Thyroid gland (tissue), 4 donors: ENCODE measurements at regions not wholly inside any gene's neighbourhood (a gene's known extent, or its start where the extent isn't known, plus 50 kb on each side); places are given as distances from the start of the nearest gene placed in this dataset.

Experiments used
- DNase-seq, 2 donors: peaks; one replicate each; pipeline ENCODE4 v3.0.0-alpha.2; 2019
- H3K27ac ChIP-seq, 3 donors: fragments of 200-600 bp; sonication (generic); 1 replicate in 2 of 3; 2 replicates in 1 of 3; pipeline ENCODE4 v1.5.1; 2016 to 2019; ENCODE audit warnings: mild to moderate bottlenecking in 1 of 3, moderate library complexity in 1 of 3
- H3K27me3 ChIP-seq: fragments of 200-600 bp; sonication (generic); one replicate; pipeline ENCODE4 v1.5.1; 2019
- H3K36me3 ChIP-seq, 2 donors: fragments of 200-600 bp; sonication (generic); one replicate each; pipeline ENCODE4 v1.5.1; 2016 to 2019
- H3K4me1 ChIP-seq, 2 donors: fragments of 200-600 bp; sonication (generic); one replicate each; pipeline ENCODE4 v1.5.1; 2017 to 2019
- H3K4me3 ChIP-seq, 3 donors: fragments of 200-600 bp; sonication (generic); replicated peaks in 1 of 3; 1 replicate in 2 of 3; 2 replicates in 1 of 3; pipeline ENCODE4 v1.5.1; 2016; ENCODE audit warnings: mild to moderate bottlenecking in 1 of 3
- H3K9me3 ChIP-seq: fragments of 200-600 bp; sonication (generic); one replicate; pipeline ENCODE4 v1.5.1; 2017
- POLR2A ChIP-seq, 2 donors: fragments of 450-650 bp; IDR thresholded peaks; one replicate each; pipeline ENCODE4 v1.6.1; 2017; ENCODE audit warnings: antibody characterized with exemption in 2 of 2, mild to moderate bottlenecking in 2 of 2, moderate library complexity in 1 of 2
- WGBS, 2 donors: methylation state at CpG; one replicate each; pipeline ENCODE4 v1.1.5; 2017; 5-methylcytosine and 5-hydroxymethylcytosine counted together
- intact Hi-C: fragments of 100-400 bp; cut with DNase I; formaldehyde crosslinking; loops from one replicate; pipeline ENCODE4 v1.15.1; 2023
- TF ChIP-seq, protein P1 (sequence below), 6 experiments: fragments of 200-600 bp in 3 of 6; fragments of 450-650 bp in 3 of 6; sonication (generic) in 3 of 6; IDR thresholded peaks; one replicate each; pipeline ENCODE4 v1.5.1; 2016 to 2019; ENCODE audit warnings: antibody characterized with exemption in 6 of 6, mild to moderate bottlenecking in 2 of 6, inconsistent platforms in 1 of 6, moderate library complexity in 1 of 6

DNA sequence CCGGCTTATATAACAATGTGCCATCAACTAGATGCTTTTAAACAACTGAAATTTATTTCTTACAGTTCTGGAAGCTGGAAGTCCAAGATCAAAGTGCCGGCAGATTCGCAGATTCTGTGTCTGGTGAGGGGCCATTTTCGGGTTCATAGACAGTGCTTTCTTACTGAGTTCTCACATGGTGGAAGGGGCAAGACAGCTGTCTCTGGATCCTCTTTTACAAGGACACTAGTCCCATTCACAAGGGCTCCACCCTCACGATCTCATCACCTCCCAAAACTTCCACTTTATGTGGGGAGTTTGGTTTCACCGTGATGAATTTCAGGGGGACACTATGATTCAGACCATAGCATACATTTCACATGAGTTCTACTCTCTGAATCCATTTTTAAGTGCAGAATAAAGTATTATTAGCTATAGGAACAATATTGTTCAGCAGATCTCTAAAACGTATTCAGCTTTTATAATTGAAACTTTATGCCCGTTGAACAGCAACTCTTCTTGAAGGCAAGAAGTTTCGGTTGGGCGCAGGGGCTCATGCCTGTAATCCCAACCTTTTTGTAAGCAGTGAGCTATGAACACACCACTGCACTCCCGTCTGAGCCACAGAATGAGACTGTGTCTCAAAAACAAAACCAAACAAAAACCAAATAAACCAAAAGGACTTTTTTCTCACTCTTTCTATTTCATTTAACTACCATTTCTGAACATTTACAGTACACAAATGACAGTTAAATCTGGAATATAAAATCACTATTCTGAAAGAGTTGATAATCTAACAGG lies 502.8 kb downstream of the CMPK2 start:
- no peaks in the 10 kb centered on the region for H3K9me3 ChIP-seq
- H3K36me3 ChIP-seq, result no peaks in the 10 kb centered on the region
- WGBS, 2 donors, result 77 to 88% methylated on average over 11 of the region's 11 CpGs
- no peaks in the 10 kb centered on the region for H3K4me1 ChIP-seq
- H3K4me3 ChIP-seq, result no peak overlapping the region
- intact Hi-C loops, result no loop called here
- no peaks in the 10 kb centered on the region for H3K27me3 ChIP-seq
- no peak overlapping the region for H3K27ac ChIP-seq
- TF ChIP-seq POLR2A (IDR thresholded peaks at IDR 0.05), result no peak
- TF ChIP-seq, protein P1, sequence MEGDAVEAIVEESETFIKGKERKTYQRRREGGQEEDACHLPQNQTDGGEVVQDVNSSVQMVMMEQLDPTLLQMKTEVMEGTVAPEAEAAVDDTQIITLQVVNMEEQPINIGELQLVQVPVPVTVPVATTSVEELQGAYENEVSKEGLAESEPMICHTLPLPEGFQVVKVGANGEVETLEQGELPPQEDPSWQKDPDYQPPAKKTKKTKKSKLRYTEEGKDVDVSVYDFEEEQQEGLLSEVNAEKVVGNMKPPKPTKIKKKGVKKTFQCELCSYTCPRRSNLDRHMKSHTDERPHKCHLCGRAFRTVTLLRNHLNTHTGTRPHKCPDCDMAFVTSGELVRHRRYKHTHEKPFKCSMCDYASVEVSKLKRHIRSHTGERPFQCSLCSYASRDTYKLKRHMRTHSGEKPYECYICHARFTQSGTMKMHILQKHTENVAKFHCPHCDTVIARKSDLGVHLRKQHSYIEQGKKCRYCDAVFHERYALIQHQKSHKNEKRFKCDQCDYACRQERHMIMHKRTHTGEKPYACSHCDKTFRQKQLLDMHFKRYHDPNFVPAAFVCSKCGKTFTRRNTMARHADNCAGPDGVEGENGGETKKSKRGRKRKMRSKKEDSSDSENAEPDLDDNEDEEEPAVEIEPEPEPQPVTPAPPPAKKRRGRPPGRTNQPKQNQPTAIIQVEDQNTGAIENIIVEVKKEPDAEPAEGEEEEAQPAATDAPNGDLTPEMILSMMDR (IDR thresholded peaks at IDR 0.05), result no peak
- DNase-seq, result no peak

DNA sequence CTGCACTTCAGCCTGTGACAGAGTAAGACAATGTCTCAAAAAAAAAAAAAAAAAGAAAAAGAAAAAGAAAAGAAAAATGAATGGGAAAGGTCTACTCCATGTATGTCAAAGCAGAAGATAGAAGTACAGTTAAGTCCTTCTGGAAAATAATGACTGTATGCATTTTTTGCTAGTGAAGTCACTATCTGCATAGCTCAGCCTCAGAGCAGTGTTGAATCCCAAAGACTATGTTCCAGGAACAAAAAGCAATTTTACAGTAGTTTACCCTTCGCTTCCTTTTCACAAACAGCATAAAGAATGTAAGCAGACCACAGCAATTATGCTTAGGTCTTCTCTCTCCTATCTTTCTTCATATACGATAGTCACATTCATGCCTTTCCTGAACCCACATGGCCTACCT lies 497.4 kb downstream of the CMPK2 start:
- Histone ChIP-seq H3K9me3 (no peaks in the 10 kb centered on the region), H3K27me3 (no peaks in the 10 kb centered on the region), H3K4me3 (no peak overlapping the region), H3K27ac (no peak overlapping the region), H3K4me1 (no peaks in the 10 kb centered on the region), H3K36me3 (no peaks in the 10 kb centered on the region)
- no peak for DNase-seq
- WGBS, 2 donors, result 83 to 90% methylated on average over 2 of the region's 2 CpGs
- TF ChIP-seq, protein P1 (IDR thresholded peaks at IDR 0.05), result no peak
- TF ChIP-seq POLR2A (IDR thresholded peaks at IDR 0.05), result no peak
- intact Hi-C loops, result no loop called here

DNA sequence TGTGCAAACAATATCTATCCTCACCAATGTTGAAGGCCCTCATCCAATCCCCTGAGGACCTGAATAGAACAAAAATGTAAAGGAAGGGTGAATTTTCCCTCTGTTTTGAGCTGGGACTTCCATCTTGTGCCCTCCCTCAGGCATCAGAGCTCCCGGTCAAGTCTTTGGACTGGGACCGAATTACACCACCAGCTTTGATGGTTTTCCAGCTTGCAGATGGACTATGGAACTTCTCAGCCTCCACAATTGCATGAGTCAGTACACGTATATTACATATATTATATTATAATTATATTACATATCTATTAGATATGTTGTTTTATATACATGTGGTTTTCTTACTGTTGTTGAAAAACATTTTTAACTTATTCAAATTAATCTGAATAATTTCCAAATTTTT lies 496.4 kb downstream of the CMPK2 start:
- no peak for DNase-seq
- no peaks in the 10 kb centered on the region for H3K36me3 ChIP-seq
- no peak overlapping the region for H3K27ac ChIP-seq
- no peaks in the 10 kb centered on the region for H3K27me3 ChIP-seq
- 95 to 98% methylated on average over 3 of the region's 3 CpGs for WGBS, 2 donors
- no peaks in the 10 kb centered on the region for H3K9me3 ChIP-seq
- TF ChIP-seq, protein P1 (IDR thresholded peaks at IDR 0.05), result no peak
- no peak for TF ChIP-seq POLR2A (IDR thresholded peaks at IDR 0.05)
- H3K4me3 ChIP-seq, result no peak overlapping the region
- H3K4me1 ChIP-seq, result no peaks in the 10 kb centered on the region
- intact Hi-C loops, result no loop called here

DNA sequence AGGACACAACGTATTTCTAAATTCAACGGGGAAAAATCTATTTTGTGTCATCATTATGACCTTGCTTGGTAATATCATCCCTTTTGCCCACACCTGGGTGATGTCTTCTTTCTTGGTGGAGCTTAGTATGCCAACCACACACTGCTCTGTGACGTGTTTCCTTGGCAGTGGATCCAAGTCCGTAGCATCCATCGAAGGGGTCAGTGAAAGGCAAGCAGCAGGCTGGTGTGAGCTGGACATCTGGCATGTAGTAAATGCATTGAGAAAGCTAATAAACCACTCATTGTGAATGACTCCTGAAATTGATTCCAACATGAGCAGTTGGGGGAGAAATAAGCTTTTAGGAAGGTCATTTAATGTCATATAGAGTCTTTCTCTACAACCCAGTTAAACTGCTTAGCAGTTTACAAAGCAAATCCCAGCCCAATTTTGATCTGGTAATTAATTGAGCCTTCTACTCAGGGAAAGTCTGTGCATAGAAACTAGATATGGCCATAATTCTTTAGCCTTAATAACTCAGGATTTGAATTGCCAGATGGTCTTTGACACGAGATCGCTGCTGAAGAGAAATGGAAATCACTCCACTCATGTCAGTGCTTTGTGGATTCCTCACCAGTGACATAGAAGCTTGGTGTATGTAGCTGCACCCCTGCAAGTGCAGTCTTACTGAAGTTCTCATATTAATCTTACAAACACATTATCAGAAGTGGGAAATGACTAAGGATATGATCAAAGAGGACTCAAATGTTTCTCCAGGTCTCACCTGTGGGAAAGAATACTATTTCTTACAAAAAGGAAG lies 494.8 kb downstream of the CMPK2 start:
- intact Hi-C loops, result no loop called here
- Histone ChIP-seq H3K9me3 (no peaks in the 10 kb centered on the region), H3K36me3 (no peaks in the 10 kb centered on the region), H3K4me1 (no peaks in the 10 kb centered on the region), H3K27me3 (no peaks in the 10 kb centered on the region), H3K27ac (no peak overlapping the region), H3K4me3 (no peak overlapping the region)
- TF ChIP-seq POLR2A (IDR thresholded peaks at IDR 0.05), result no peak
- TF ChIP-seq, protein P1 (IDR thresholded peaks at IDR 0.05), result no peak
- DNase-seq, result no peak
- 88 to 92% methylated on average over 7 of the region's 7 CpGs for WGBS, 2 donors

DNA sequence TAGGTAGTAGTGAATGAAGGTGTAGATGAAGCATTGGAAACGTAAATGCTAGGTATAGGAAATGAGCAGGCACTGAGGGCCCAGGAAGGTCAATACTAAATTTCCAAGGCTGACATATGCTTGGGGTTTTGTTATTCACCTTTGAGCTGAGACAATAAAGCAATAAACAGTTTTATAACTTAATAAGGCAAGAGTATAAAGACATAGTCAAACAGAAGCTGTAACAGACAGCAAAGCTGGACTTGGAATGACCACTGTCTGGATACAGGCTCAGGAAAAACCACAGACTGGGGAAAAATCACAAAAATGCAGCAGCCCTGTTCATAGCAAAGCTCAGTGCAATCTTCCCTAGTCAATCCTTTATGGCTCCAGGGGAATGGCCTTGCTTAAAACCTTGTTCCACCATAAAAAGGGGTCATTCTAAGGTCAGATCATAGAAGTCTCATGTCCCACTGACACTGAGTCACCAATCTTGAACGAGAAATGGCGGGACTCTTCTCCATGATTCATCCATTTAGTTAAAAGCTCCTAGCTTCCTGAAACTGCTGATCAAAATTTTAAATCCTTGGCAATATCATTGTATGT lies 493.3 kb downstream of the CMPK2 start:
- WGBS, 2 donors, result 86 to 88% methylated on average over 3 of the region's 3 CpGs
- H3K4me3 ChIP-seq, result no peak overlapping the region
- TF ChIP-seq POLR2A (IDR thresholded peaks at IDR 0.05), result no peak
- TF ChIP-seq, protein P1 (IDR thresholded peaks at IDR 0.05), result no peak
- H3K36me3 ChIP-seq, result no peaks in the 10 kb centered on the region
- H3K4me1 ChIP-seq, result no peaks in the 10 kb centered on the region
- no peak overlapping the region for H3K27ac ChIP-seq
- intact Hi-C loops, result no loop called here
- no peaks in the 10 kb centered on the region for H3K9me3 ChIP-seq
- no peak for DNase-seq
- no peaks in the 10 kb centered on the region for H3K27me3 ChIP-seq
